GM12892 (cell line): ENCODE measurements at regions not wholly inside any gene's neighbourhood (a gene's known extent, or its start where the extent isn't known, plus 50 kb on each side); places are given as distances from the start of the nearest gene placed in this dataset.

ENCODE experiments used
- POLR2A ChIP-seq: IDR thresholded peaks from 2 replicates; pipeline ENCODE4 v1.6.1; 2011; ENCODE audit warnings: low read depth, low read length, control low read depth
- POLR2AphosphoS5 ChIP-seq: IDR thresholded peaks from 2 replicates; pipeline ENCODE4 v1.6.1; 2011; ENCODE audit warnings: low read depth, low read length, control low read depth

GRCh38 chr6:4320860-4321259 is 185.5 kb upstream of the ECI2 start:
- TF ChIP-seq POLR2AphosphoS5 (no peak), POLR2A (no peak)
